HL-60 (cell line): ENCODE measurements at regions not wholly inside any gene's neighbourhood (a gene's known extent, or its start where the extent isn't known, plus 50 kb on each side); places are given as distances from the start of the nearest gene placed in this dataset.

Experiments
- DNase-seq, 2 experiments: peaks; one replicate each; pipeline ENCODE4 v3.0.0-alpha.2; 2010 to 2020; ENCODE audit warnings: low read depth in 1 of 2, low spot score in 1 of 2
- H3K27ac ChIP-seq: fragments of 250-450 bp; sonication (Bioruptor Pico); replicated peaks from 2 replicates; pipeline ENCODE4 v1.5.1; 2020; ENCODE audit warnings: mild to moderate bottlenecking, moderate library complexity
- H3K27me3 ChIP-seq: fragments of 250-450 bp; sonication (Bioruptor Pico); 2 replicates; pipeline ENCODE4 v1.5.1; 2021; ENCODE audit warnings: mild to moderate bottlenecking, moderate library complexity; ENCODE audit not compliant: insufficient read depth, poor library complexity, severe bottlenecking
- H3K4me3 ChIP-seq: replicated peaks from 2 replicates; pipeline ENCODE4 v1.5.1; 2011; ENCODE audit warnings: mild to moderate bottlenecking, control low read depth, low read length; ENCODE audit not compliant: insufficient read depth
- GABPA ChIP-seq: IDR thresholded peaks from 2 replicates; pipeline ENCODE4 v1.6.1; 2012; ENCODE audit warnings: low read depth
- POLR2AphosphoS5 ChIP-seq: IDR thresholded peaks from 2 replicates; pipeline ENCODE4 v1.6.1; 2012; ENCODE audit warnings: low read depth
- SPI1 ChIP-seq: IDR thresholded peaks from 2 replicates; pipeline ENCODE4 v1.6.1; 2012; ENCODE audit warnings: low read depth, mild to moderate bottlenecking, borderline replicate concordance
- TF ChIP-seq, protein P1 (sequence below): IDR thresholded peaks from 2 replicates; pipeline ENCODE4 v1.6.1; 2012; ENCODE audit warnings: low read depth; ENCODE audit not compliant: insufficient replicate concordance
- TF ChIP-seq, protein P2 (sequence below): IDR thresholded peaks from one replicate; pipeline ENCODE4 v1.5.1; 2011; ENCODE audit warnings: low read length, control low read depth, inconsistent platforms; ENCODE audit not compliant: insufficient read depth

DNA sequence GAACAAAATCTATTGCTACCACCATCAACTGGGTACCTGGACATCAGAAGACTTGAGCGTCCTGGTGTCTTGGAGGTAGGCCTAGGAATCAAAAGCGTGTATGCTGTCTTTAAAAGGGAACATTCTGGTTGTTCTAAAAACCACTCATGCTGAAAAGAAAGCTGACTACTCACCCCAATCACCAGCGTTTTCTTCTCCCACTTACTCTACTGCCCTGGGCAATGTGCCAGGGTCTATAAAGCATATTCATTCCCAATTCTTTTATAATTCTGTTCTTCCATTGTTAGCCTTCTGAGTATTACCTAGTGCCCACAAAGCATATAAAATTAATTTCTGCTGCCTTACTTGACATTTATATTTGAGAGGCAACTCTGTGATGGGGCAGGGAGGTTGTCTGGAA lies 133.4 kb downstream of the KCNA5 start:
- Histone ChIP-seq H3K27ac (no peak overlapping the region), H3K4me3 (no peak overlapping the region), H3K27me3 (no peaks in the 10 kb centered on the region)
- DNase-seq, result no peak
- TF ChIP-seq POLR2AphosphoS5 (no peak), SPI1 (no peak), GABPA (no peak)
- TF ChIP-seq, protein P1, sequence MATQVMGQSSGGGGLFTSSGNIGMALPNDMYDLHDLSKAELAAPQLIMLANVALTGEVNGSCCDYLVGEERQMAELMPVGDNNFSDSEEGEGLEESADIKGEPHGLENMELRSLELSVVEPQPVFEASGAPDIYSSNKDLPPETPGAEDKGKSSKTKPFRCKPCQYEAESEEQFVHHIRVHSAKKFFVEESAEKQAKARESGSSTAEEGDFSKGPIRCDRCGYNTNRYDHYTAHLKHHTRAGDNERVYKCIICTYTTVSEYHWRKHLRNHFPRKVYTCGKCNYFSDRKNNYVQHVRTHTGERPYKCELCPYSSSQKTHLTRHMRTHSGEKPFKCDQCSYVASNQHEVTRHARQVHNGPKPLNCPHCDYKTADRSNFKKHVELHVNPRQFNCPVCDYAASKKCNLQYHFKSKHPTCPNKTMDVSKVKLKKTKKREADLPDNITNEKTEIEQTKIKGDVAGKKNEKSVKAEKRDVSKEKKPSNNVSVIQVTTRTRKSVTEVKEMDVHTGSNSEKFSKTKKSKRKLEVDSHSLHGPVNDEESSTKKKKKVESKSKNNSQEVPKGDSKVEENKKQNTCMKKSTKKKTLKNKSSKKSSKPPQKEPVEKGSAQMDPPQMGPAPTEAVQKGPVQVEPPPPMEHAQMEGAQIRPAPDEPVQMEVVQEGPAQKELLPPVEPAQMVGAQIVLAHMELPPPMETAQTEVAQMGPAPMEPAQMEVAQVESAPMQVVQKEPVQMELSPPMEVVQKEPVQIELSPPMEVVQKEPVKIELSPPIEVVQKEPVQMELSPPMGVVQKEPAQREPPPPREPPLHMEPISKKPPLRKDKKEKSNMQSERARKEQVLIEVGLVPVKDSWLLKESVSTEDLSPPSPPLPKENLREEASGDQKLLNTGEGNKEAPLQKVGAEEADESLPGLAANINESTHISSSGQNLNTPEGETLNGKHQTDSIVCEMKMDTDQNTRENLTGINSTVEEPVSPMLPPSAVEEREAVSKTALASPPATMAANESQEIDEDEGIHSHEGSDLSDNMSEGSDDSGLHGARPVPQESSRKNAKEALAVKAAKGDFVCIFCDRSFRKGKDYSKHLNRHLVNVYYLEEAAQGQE, result no peak
- TF ChIP-seq, protein P2, sequence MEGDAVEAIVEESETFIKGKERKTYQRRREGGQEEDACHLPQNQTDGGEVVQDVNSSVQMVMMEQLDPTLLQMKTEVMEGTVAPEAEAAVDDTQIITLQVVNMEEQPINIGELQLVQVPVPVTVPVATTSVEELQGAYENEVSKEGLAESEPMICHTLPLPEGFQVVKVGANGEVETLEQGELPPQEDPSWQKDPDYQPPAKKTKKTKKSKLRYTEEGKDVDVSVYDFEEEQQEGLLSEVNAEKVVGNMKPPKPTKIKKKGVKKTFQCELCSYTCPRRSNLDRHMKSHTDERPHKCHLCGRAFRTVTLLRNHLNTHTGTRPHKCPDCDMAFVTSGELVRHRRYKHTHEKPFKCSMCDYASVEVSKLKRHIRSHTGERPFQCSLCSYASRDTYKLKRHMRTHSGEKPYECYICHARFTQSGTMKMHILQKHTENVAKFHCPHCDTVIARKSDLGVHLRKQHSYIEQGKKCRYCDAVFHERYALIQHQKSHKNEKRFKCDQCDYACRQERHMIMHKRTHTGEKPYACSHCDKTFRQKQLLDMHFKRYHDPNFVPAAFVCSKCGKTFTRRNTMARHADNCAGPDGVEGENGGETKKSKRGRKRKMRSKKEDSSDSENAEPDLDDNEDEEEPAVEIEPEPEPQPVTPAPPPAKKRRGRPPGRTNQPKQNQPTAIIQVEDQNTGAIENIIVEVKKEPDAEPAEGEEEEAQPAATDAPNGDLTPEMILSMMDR, result no peak

DNA sequence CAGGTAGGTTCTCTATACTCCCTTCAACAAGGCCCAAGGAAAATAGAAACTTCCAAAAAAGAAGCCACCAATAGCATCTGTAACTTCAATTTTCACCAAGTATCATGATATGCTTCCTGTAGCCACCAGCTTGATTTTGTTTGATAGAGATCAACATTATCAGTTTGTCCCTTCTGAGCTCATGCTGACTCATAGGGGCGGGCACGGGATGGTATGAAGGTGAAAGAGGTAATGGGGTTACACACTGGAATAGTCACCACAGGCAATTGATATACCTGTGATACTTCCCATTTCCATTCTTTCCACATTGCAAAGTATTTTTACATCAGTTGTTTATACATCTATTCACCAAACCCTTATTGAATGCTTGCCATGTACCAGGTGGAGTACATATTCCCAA lies 134.1 kb downstream of the KCNA5 start:
- Histone ChIP-seq H3K4me3 (no peak overlapping the region), H3K27ac (no peak overlapping the region), H3K27me3 (no peaks in the 10 kb centered on the region)
- TF ChIP-seq, protein P2, result no peak
- no peak for DNase-seq

DNA sequence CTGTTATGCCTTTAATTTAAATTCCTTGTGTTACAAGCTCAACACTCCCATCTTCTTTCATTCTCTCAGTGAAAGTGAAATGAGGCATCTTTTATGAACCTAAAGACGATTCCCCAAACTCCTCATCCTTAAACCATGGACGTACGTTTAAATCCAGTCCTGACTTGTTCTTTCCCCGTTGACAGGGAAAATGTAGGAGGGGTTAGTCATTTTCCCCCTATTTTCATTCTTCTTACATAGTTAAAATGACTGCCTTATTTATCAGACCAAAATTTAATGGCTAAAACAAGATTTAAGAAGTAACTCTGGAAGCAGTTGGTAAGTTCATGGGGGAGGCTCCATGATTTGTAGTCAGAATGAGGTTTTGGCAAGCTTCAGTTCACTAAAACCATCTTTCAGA lies 134.9 kb downstream of the KCNA5 start:
- Histone ChIP-seq H3K27me3 (no peaks in the 10 kb centered on the region), H3K4me3 (no peak overlapping the region), H3K27ac (no peak overlapping the region)
- no peak for DNase-seq
- TF ChIP-seq SPI1 (no peak), POLR2AphosphoS5 (no peak), GABPA (no peak)
- TF ChIP-seq, protein P1, result no peak

DNA sequence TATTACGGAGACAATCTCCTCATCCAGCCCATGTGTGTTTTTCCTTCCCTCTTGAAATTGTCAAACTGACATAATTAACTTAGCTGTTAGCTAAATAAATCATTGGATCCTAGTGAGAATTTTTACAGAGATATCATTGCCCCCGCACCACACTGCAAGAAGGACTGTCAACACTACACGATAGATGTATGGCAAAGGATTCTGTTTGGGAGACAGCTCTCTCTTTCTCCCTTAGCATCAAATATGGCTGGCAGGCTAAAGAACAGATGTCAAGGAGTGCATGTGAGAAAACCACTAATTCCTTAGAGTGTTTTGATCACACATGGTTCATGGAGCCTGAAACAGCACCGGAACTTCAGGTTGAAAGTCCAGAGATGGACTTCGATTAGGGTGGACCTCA lies 136.8 kb downstream of the KCNA5 start:
- Histone ChIP-seq H3K4me3 (no peak overlapping the region), H3K27ac (no peak overlapping the region), H3K27me3 (no peaks in the 10 kb centered on the region)
- DNase-seq, result no peak
- TF ChIP-seq, protein P2, result no peak
- TF ChIP-seq SPI1, result no peak
- no peak for TF ChIP-seq GABPA
- TF ChIP-seq, protein P1, result no peak
- TF ChIP-seq POLR2AphosphoS5, result no peak
